GM21390 (cell line): ENCODE measurements at regions not wholly inside any gene's neighbourhood (a gene's known extent, or its start where the extent isn't known, plus 50 kb on each side); places are given as distances from the start of the nearest gene placed in this dataset.
A peak's percentile ranks its signal among the peaks of the same experiment; 100 is the strongest.
"Not testable (repeated sequence)": the region's sequence is repeated elsewhere in the genome, so short reads cannot be mapped to it uniquely, and the experiment has no call there.

ENCODE experiments used
- ATAC-seq: cut with Tn5 transposase; IDR thresholded peaks from one replicate; pipeline ENCODE4 v1.9.1; 2021; ENCODE audit not compliant: unreplicated experiment

DNA sequence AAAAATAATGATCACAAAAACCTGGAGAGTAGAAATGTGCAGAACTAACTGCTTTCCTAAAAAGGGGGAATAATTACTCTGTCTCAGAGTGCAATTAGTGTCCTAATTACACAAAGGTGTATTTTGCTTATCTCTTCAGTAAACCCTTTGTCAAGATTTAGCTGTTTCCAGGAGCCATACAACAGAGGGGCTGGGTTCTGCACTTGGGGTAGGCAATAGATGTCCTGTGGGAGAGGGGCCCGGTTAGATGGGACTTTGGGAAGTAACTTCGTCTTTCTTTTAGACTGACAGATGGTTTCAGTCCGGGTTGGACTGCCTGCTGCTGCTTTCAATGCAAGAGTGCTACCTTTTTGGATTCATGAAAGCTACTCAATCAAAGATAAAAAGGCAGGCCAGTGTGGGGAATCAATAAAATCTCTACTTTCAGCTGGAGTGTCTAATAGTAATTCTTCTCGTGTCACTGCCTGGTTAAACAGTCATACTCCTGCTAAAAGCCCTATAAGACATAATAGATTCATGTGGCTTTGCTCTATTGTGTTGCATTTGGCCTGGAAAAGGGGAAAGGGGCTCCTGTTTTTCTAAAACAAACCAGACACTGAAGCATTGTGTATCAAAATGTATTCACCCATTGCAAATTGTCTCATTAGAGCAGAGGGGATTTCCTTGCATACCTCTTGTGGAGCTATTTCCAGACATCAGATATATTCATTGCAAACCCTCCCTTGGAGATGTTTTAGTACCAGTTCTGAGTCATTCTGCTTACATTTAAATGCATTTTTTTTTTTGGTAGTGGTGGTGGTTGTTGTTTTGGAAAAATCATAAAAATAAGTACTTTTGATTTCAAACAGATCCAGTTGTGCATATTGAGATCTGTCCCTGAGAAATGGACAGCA lies 83.3 kb upstream of the PCDH8 start:
- ATAC-seq = no peak

DNA sequence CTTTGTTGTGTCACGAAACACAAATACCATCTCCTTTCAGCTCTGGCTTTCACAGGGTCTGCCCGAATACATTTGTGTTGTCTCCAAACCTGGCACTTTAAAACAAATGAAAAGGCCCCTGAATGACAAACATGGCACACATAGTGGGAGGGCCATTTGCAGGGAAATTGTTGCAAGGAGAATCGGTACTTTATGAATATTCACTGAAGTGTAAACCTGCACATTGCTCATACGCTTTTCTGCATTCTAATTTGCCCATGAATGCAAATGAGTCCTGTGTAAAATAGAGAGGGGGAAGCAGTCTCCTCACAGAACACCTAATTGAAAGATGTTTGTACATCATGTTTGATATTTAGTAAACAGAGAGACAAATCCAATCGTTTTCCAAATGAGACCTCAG lies 82.7 kb upstream of the PCDH8 start:
- no peak for ATAC-seq

DNA sequence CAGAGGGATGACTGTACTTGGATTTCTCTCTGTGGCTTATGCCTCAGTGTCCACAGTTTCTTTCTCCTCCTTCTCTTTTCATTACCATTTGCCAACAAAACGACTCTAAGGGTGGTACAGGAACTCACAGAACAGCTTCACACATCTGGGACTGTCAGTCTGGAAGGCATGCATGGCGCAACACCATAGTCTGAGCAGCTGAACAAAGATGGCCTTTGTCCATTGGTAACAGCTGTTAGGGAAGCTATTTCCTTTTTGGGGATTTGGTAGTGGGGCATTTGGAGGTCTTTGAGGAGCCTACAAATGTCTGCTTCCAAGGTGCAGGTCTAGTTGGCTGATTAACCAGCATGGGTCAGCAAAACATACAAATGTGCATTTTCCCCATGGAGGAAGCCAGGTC lies 81.4 kb upstream of the PCDH8 start:
- ATAC-seq = no peak

DNA sequence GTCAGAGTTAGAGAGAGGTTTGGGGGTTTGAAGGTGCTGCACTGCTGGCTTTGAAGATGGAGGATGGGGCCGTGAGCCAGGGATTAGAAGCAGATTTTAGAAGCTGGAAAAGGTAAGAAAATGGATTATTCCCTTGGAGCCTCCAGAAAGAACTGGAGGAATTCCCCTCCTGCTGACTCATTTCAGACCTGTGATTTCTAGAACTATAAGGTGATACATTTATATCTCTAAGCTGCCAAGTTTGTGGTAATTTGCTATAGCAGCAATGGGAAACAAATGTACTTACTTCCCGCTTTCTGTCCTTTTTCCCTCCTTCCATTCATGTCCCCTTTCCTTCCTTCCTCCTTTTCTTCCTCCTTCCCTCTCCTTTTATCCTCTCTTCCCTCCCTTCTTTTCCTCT lies 78.5 kb upstream of the PCDH8 start:
- ATAC-seq = no peak

DNA sequence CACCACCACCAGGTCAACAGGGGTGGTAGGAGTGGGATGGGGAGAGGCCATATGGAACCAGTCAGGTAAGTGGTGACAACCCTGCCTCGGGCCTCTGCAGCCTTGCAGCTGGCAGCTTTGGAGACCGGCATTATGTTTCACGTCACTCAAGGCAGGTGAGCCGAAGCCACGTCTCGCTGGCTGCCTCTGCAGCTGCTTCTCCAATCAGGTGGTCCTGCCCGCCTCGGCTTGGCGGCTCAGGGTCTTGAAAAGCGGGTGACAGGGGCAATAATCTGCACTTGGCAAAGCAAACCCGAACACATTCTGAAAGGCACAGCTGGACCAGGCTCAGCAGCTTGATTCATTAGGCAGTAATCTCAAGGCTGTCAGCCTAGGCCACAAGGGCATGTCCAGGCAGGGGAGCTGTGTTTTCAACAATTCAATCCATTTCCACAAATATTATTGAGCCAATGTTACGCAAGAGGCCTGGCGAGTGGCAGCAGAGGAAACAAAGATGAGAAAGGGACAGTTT lies 77.4 kb upstream of the PCDH8 start:
- no peak for ATAC-seq

DNA sequence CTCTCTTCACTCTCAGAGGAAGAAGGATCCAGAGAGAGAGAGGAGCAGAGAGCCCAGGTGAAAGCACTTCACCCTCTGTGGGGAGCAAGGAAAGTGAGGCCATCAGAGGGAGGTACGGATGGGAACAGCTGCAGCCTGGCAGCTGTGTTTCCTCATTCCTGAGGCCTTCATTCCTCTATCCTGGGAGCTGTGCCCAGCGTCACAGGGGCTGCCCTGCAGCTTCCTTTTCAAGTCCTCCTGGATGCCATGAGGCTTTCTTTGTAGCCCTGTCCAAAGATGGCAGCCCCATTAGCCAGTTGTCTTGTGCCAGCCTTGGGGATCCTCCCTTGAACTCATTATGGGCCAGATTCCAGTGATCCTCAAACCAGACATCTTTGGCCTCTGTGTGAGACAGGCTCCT lies 76.8 kb upstream of the PCDH8 start:
- no peak for ATAC-seq

DNA sequence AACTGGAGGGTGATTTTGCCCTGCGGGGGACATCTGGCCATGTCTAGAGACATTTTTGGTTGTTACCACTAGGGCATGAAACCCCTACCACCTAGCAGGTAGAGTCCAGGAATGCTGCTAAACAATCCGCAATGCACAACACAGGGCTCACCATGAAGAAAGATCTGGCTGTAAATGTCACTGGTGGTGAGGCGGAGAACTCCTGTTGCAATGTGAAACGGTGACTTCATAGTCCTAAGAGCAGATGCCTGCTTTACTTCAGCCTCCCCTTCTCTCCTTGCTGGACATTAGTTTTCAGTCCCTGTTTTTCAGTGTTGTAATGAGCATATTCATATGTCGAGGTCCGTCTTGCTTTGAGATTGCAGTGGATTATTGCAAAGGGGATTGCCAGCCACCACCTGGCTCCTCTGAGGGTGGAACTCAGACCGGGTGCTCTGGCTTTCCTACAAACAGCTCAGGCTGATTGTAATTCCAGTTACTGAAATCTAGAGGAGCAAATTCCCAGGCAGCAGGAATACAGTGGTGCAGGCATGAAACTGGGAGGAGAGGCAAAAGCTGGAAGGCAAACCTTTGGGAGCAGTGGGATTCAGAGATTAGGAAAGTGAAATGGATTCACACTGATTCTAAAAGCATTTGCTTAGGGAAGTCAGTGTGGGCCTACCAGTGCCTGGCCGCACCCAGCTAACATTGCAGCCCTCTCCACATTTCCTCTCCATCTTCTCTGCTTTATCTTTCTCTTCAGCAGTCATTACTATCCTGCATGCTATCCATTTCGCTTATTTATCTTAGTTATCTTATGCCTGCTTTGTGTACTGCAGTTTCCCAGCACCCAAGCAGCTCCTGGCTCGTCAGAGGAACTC lies 76.1 kb upstream of the PCDH8 start:
- ATAC-seq = no peak

DNA sequence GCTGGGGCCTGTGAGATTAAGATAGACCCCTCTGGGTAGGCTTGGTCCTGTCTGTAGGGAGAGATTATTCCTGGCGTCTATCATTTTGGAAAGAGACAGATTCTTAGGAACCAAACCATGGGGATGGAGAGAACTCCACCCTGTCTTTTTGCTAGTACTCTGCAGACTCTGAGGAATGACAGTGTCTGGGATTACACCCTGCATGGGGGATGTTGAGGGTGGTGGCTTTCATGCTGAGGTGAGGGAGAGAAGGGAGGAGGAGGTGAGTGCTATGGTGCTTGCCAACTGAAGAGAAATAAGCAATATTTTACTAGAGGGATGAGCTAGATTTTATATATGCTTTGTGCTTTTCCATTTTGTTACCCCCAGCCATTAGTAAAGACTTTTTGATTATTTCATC lies 74.5 kb upstream of the PCDH8 start:
- ATAC-seq = no peak

DNA sequence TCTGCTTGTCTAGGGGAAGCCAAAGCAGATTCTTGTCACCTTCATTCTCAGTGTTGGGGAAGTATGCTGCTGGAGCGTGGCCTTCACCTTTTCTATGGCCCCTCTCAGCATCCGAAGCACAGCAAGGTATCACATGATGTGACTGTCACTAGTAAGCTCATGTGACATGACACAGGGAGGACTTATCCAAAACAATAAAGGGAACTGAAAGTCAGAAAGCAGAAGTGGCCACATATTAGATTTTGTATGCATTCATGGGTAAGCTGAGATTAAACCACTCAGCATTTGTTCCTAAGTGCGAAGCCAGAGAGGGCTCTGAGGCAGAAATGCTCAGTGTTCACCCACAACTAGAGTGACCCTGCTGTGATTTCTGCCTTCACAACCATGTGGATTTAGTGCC lies 72.8 kb upstream of the PCDH8 start:
- ATAC-seq = peak; percentile 99

DNA sequence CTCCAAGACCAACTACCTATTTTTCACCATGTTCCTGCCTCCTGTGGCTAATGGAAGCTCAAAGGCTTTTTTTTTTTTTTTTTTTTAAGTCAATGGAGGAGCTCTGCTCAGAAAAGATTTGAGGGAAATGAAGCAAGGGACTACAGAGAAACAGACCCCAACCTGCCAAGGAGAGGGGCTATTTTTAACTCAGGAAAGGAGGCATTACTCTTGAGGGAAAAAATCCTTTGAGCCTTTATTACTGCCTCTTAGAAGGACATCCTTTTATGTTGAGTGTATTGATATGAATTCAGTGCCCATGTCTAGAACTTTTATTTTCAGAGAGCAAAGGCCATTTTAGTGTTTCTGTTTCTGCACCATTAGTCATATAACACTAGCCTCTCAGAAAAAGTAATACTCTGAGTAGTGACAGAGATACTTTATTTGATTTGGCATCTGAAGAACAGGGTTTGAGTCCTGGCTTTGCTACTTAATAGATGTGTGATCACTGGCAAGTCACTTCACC lies 68.1 kb upstream of the PCDH8 start:
- ATAC-seq = no peak

DNA sequence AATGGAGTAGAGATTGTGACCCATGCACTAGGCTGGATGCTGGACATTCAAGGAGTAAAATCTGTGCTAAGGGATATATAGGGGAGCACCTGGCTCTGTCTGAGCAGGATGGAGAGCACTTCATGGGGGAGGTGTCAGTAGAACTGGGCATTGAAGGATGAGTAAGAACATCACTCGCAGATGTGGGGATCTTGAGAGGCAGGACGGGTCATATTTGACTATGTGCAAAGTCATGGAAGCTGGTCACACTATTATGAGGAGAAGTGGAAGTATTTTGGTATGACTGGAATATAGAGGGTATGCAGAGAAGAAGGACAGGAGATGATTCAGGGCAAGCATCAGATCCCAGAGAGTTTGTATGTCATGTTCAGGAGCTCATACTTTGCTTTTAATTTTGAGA lies 62.9 kb upstream of the PCDH8 start:
- ATAC-seq = no peak

DNA sequence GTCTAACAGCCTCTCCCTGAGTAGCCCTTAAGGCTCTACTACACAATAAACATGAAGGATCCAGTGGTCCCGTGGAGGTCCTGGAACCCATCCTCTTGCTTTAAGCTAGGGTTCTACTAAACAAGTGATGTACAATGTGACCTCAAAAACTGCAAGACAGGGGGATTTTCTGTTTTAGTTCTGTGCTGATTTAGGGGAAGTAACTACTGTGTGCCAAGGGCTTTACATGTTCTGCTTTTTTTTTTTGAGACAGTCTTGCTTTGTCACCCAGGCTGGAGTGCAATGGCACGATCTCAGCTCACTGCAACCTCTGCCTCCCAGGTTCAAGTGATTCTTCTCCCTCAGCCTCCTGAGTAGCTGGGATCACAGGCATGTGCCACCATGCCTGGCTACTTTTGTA lies 61.9 kb upstream of the PCDH8 start:
- ATAC-seq = not testable (repeated sequence)

DNA sequence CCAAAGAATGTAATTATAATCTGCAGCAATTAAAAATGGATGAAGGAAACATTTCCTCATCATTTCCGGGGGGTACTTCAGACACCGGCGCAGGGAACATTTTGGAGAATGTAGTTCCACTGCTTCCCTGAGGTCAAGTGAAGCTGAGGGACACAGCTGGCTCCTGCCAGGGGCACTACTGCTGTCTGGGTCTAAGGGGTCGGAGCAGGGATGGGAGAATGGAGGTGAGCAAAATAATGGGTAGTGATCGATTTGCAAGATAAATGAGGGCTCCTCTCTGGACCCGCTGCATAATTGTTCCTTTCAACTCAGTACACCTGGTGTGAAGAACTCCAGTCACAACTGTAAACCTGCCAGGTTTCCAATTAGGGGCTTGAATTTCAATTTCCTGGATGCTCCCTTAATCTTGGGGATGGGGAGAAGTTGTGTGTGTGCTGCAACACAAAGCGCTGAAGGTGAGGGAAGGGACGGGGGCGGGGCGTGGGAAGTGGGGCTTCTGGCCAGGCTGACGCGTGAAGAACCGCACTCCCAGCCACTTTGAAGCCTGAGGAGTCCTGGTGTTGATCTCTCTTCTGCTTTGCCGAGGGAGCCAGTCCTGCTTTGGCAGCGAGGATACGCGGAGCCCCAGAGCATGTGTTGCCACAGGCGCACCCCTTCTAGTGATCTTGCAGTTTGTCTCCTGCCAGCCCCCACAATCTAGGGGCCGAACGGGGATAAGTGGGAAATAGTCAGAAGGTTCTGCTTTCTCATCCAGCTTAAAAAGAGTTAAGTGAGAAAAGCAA lies 57.9 kb upstream of the PCDH8 start:
- ATAC-seq = no peak

DNA sequence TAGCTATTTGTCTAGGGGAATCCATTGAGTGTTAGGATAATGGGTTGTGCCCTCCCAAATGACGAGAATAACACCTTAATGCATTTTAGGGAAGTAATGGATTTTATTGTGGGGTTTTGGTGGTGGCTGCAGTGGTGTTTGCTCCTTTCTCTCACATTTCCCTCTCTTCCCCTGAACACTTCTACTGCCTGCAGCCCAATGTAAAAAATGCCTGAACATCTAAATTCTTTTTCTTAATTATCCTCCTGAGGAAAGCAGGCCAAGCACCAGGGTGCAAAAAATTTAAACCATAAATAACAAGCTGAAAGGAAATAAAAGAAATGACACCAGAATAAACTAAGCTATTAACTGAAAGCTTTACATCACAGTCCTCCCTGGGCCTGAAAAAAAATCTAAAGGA lies 57.3 kb upstream of the PCDH8 start:
- no peak for ATAC-seq

DNA sequence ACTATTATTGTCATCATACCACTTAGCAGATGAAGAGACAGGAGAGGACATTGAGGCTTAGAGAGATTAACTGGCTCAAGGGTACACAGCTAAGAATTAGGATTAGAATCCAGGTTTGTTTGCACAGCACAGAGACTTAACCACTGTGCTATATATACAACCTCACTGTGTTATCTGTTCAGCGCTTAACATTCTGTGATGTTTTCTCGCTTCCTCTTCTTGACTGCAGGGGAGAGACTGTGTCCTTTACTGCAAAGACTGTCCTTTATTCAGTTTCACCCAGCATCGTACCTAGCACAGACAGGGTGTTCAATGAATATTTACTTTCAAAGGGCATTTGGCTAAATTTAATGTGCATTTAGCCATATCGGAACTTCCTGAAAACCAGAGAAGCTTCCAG lies 54.9 kb upstream of the PCDH8 start:
- ATAC-seq = peak; percentile 99

DNA sequence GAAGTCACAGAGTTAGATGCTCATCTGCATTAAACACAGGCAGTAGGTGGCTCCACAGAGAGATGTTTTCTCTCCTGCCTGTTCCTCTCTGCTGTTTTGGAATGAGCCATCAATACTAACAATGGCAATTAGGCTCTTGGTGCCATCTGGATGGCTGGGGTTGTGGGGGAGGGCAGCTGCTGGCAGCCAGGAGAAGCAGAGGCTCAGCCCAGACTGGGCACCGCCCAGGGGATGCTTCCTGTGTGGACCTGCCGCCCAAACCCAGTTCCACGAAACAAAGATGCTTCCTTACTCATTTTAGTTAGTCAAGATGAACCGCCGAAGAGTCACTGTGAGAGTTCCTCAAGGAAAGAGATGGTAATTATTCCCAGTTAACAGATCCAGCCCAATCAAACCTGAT lies 50.8 kb upstream of the PCDH8 start:
- ATAC-seq = no peak
